HL-60 (cell line): ENCODE measurements at regions not wholly inside any gene's neighbourhood (a gene's known extent, or its start where the extent isn't known, plus 50 kb on each side); places are given as distances from the start of the nearest gene placed in this dataset.

Source experiments
- POLR2AphosphoS5 ChIP-seq: IDR thresholded peaks from 2 replicates; pipeline ENCODE4 v1.6.1; 2012; ENCODE audit warnings: low read depth
- TF ChIP-seq, protein P1 (sequence below): IDR thresholded peaks from one replicate; pipeline ENCODE4 v1.5.1; 2011; ENCODE audit warnings: low read length, control low read depth, inconsistent platforms; ENCODE audit not compliant: insufficient read depth

DNA sequence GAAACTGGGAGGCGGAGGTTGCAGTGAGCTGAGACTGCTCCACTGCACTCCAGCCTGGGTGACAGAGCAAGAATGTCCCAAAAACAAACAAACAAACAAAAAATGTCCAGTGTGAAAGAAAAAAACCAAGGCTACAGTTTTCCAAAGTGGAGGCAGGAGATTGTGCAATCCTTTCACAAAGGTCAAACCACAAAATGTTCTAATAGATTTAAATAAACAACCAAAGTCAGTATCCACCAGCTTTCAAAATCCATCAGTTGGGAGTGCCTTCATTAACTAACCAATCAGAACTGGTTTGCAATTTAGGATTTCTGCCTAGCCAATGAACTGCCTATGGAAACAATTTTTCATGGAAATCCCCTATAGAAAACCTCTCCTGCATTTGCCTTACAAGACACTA is 52.3 kb upstream of the TRIM9 start:
- TF ChIP-seq, protein P1, sequence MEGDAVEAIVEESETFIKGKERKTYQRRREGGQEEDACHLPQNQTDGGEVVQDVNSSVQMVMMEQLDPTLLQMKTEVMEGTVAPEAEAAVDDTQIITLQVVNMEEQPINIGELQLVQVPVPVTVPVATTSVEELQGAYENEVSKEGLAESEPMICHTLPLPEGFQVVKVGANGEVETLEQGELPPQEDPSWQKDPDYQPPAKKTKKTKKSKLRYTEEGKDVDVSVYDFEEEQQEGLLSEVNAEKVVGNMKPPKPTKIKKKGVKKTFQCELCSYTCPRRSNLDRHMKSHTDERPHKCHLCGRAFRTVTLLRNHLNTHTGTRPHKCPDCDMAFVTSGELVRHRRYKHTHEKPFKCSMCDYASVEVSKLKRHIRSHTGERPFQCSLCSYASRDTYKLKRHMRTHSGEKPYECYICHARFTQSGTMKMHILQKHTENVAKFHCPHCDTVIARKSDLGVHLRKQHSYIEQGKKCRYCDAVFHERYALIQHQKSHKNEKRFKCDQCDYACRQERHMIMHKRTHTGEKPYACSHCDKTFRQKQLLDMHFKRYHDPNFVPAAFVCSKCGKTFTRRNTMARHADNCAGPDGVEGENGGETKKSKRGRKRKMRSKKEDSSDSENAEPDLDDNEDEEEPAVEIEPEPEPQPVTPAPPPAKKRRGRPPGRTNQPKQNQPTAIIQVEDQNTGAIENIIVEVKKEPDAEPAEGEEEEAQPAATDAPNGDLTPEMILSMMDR, result no peak
- no peak for TF ChIP-seq POLR2AphosphoS5
